ENCODE measurements at regions not wholly inside any gene's neighbourhood (a gene's known extent, or its start where the extent isn't known, plus 50 kb on each side); places are given as distances from the start of the nearest gene placed in this dataset.

- TF ChIP-seq MAX (IDR thresholded peaks at IDR 0.05; ENCODE audit: low read depth, low read length) (no peak), CTCF (IDR thresholded peaks at IDR 0.05; ENCODE audit: low read depth, low read length) (no peak), POLR2A (IDR thresholded peaks at IDR 0.05; ENCODE audit: extremely low read depth, insufficient read length) (no peak)
- H3K4me3 ChIP-seq (ENCODE audit: low read depth, low read length), result no peak overlapping the region
- DNase-seq (ENCODE audit: low read depth), result no peak
Measured at GRCh38 chr2:155301221-155301620, 602.7 kb downstream of the KCNJ3 start.

DNA sequence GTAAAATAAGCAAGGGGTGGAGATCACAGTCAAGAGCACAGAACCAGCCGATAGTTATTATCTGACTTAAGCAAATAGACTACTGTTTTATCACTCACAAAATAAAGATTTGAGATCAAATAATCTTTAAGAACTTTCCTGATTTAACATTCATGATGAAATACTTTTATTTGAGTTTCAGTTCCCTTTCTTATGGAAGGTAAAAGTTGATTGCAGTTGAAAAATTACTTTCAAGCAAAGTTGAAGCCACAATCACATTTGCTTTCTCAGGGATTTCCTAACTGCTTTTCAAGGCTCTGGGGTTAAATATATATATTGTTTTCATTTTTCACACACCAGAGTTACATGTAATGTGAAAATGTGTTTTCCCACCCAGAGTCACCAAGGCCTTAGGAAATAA is 599.5 kb downstream of the KCNJ3 start:
- TF ChIP-seq MAX (IDR thresholded peaks at IDR 0.05; ENCODE audit: low read depth, low read length), result no peak
- no peak for TF ChIP-seq MYC (IDR thresholded peaks at IDR 0.05; ENCODE audit: low read depth, low read length)
- no peak for TF ChIP-seq CTCF (IDR thresholded peaks at IDR 0.05; ENCODE audit: low read depth, low read length)
- TF ChIP-seq POLR2A (IDR thresholded peaks at IDR 0.05; ENCODE audit: extremely low read depth, insufficient read length), result no peak
- no peak overlapping the region for H3K4me3 ChIP-seq (ENCODE audit: low read depth, low read length)
- no peak for DNase-seq (ENCODE audit: low read depth)

DNA sequence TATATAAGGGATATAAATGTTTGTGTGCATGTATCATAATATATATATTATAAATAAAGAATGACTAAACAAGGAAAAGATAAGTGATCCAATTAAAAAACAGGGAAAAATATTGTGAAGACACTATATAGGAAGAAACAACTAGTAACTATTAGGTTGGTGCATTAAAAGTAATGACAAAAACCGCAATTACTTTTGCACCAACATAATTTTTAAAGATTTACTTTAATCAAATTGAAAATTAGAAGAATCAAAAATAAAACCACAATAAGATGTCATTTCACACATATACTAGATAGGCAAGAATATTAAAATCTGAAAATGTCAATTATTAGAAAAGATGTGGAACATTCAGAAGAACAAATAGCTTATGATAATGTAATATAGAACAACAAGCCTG is 595.9 kb downstream of the KCNJ3 start:
- TF ChIP-seq CTCF (IDR thresholded peaks at IDR 0.05; ENCODE audit: low read depth, low read length), result no peak
- TF ChIP-seq POLR2A (IDR thresholded peaks at IDR 0.05; ENCODE audit: extremely low read depth, insufficient read length), result no peak
- no peak for TF ChIP-seq MYC (IDR thresholded peaks at IDR 0.05; ENCODE audit: low read depth, low read length)
- no peak for TF ChIP-seq MAX (IDR thresholded peaks at IDR 0.05; ENCODE audit: low read depth, low read length)
- no peak overlapping the region for H3K4me3 ChIP-seq (ENCODE audit: low read depth, low read length)
- no peak for DNase-seq (ENCODE audit: low read depth)

GRCh38 chr2:155281907-155282306 is 583.4 kb downstream of the KCNJ3 start:
- no peak overlapping the region for H3K4me3 ChIP-seq (ENCODE audit: low read depth, low read length)
- TF ChIP-seq MAX (IDR thresholded peaks at IDR 0.05; ENCODE audit: low read depth, low read length) (no peak), MYC (IDR thresholded peaks at IDR 0.05; ENCODE audit: low read depth, low read length) (no peak), CTCF (IDR thresholded peaks at IDR 0.05; ENCODE audit: low read depth, low read length) (no peak), POLR2A (IDR thresholded peaks at IDR 0.05; ENCODE audit: extremely low read depth, insufficient read length) (no peak)
- no peak for DNase-seq (ENCODE audit: low read depth)

DNA sequence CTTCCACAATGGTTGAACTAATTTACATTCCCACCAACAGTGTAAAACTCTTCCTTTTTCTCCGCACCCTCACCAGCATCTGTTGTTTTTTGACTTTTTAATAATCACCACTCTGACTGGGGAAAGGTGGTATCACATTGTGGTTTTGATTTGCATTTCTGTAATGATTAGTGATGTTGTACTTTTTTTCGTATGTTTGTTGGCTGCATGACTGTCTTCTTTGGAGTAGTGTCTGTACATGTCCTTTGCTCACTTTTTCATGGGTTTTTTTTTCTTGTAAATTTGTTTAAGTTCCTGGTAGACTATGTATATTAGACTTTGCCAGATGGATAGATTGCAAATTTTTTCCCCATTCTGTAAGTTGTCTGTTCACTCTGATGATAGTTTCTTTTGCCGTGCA is 574.8 kb downstream of the KCNJ3 start:
- H3K4me3 ChIP-seq (ENCODE audit: low read depth, low read length), result no peak overlapping the region
- TF ChIP-seq CTCF (IDR thresholded peaks at IDR 0.05; ENCODE audit: low read depth, low read length) (no peak), POLR2A (IDR thresholded peaks at IDR 0.05; ENCODE audit: extremely low read depth, insufficient read length) (no peak), MAX (IDR thresholded peaks at IDR 0.05; ENCODE audit: low read depth, low read length) (no peak), MYC (IDR thresholded peaks at IDR 0.05; ENCODE audit: low read depth, low read length) (no peak)
- no peak for DNase-seq (ENCODE audit: low read depth)

- peak; percentile 5 for DNase-seq (ENCODE audit: low read depth)
- no peak for TF ChIP-seq MYC (IDR thresholded peaks at IDR 0.05; ENCODE audit: low read depth, low read length)
- TF ChIP-seq MAX (IDR thresholded peaks at IDR 0.05; ENCODE audit: low read depth, low read length), result no peak
- no peak for TF ChIP-seq POLR2A (IDR thresholded peaks at IDR 0.05; ENCODE audit: extremely low read depth, insufficient read length)
- TF ChIP-seq CTCF (IDR thresholded peaks at IDR 0.05; ENCODE audit: low read depth, low read length), result peak; percentile 16
- H3K4me3 ChIP-seq (ENCODE audit: low read depth, low read length), result no peak overlapping the region
Measured at GRCh38 chr2:155266583-155266982, 568.1 kb downstream of the KCNJ3 start.

All from NB4 (cell line).